NCI-H2171 treated with DMSO at 0.1 percent for 48 hours (cell line): ENCODE measurements at regions not wholly inside any gene's neighbourhood (a gene's known extent, or its start where the extent isn't known, plus 50 kb on each side); places are given as distances from the start of the nearest gene placed in this dataset.
A peak's percentile ranks its signal among the peaks of the same experiment; 100 is the strongest.
"Not testable (repeated sequence)": the region's sequence is repeated elsewhere in the genome, so short reads cannot be mapped to it uniquely, and the experiment has no call there.

Source experiments
- DNase-seq: peaks from one replicate; lab custom pipeline; 2025; lab: John Stamatoyannopoulos, UW

DNA sequence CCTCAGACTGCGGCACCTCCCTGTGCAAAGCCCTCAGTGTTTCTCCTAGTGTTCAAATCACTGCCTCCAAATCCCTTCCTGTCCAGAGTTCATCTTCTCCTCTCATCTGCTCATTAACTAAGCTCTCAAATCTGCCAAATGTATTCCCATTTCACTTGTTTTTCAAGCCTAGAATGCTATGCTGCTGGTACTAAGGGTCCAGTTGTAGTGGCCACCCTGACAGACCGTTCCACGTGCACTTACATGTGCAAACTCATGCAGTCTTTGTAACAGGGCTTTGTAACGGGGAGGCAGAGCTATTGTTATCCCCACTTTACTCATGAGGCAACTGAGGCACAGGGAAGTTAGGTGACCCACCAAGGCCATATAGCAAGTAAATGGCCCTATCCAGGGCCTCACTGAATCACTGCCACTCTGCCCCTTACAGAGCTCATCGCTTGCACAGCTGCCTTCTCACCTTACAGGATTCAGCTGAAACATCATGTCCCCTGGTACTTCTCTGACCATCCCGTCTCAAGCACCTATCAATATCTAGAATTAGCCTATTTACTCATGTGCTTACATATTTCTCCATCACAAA is 153.0 kb upstream of the PDE1C start:
- no peak for DNase-seq

DNA sequence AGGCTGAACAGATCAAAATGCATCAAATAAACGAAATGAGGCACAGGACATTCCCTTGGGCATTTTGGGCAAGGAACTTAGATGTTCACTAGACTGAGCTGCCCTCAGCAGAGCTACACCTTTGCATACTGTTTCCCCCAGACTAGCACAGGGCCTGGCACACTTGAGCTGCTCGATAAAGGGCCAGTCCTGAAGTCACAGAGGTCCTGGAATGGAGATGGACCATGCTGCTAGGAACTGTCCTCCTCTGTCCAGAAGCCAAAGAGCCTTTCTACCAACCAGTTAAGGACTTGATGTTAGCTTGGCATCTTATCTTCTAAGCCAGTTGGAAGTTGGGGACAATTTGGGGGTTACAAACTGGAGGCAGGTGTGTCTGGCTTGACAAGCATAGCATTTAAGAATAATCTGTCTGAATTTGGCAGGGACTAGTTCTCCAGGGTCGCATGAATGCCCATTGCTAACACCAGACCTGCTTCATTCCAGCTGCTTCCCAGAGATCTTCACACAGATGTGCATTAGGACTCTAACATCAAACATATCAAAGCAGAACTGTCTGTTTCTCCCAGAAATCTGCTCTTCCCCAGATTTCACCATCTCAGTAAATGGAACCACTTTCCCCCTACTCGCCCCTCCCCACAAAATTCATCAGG is 152.2 kb upstream of the PDE1C start:
- DNase-seq, result no peak

DNA sequence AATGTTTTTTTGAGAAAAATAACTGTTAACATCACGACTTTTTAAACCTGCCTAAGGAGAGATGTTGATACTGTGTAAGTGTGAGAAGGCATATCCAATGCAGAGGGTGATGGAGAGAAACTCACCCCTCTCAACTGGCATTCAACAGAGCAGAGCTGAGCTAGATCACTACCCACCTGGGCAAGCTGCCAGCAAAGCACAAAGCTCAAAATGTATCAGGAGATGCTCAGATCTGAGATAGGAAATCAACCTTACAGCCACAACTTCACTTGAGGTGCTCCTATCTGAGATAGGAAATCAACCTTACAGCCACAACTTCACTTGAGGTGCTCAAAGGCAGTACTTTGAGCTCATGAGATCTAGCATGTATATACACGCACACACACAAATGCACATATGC is 151.5 kb upstream of the PDE1C start:
- DNase-seq, result peak; percentile 54

GRCh38 chr7:32221056-32221455 is 150.8 kb upstream of the PDE1C start:
- DNase-seq, result no peak

DNA sequence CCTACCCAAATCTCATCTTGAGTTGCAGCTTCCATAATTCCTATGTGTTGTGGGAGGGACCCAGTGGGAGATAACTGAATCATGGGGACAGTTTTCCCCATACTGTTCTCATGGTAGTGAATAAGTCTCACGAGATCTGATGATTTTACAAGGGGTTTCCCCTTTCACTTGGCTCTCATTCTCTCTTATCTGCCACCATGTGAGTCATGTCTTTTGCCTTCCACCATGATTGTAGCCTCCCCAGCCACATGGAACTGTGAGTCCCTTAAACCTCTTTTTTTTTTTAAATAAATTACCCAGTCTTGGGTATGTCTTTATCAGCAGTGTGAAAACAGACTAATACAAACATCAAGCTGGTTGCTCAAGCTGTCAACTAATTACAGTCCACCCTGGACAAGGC is 149.6 kb upstream of the PDE1C start:
- DNase-seq, result not testable (repeated sequence)

GRCh38 chr7:32219416-32219815 is 149.2 kb upstream of the PDE1C start:
- no peak for DNase-seq

DNA sequence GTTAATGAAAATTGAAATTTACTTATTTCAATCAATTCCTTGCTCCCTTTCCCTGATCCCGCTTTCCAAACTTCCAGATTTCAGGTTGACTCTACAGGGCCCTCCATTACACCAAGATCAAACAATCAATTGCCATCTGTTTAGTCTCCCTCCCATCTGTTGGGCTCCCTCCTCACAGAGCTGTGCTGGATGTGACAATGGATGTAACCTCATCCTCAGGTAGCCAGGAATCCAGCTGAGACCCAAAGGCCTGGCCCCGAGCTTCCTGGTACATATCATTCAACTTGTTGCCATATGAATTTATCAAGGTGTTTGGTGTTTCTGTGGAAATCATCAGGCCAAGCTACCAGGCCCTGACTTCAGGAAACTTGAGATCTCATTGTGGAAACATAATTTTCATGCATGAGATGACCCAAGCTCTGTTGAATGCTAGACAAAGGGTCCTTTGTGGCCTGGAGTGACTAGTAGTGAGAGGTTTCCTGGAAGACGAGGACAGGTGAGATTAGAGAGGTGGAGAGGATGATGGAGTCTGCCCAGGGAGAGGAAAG is 148.6 kb upstream of the PDE1C start:
- peak; percentile 96 for DNase-seq

DNA sequence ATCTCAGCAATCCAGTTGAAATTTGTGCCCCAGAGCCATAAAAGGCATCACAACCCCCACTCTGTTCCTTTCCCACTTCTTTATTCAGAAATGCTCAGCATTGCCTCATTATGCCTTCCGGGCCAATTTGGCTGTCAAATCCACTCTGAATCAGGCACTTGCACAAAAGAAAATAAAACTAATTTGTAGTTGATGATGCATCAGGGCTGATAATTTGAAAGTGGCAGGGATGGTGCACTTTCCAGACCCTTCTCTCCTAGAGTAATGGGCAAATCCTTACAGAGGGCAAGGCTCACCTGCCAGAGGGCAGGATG is 147.9 kb upstream of the PDE1C start:
- no peak for DNase-seq

- DNase-seq, result no peak
These were observed 147.3 kb upstream of the PDE1C start for GRCh38 chr7:32217341-32218153.

- DNase-seq, result no peak
These were observed 146.6 kb upstream of the PDE1C start for GRCh38 chr7:32216759-32217158.

DNA sequence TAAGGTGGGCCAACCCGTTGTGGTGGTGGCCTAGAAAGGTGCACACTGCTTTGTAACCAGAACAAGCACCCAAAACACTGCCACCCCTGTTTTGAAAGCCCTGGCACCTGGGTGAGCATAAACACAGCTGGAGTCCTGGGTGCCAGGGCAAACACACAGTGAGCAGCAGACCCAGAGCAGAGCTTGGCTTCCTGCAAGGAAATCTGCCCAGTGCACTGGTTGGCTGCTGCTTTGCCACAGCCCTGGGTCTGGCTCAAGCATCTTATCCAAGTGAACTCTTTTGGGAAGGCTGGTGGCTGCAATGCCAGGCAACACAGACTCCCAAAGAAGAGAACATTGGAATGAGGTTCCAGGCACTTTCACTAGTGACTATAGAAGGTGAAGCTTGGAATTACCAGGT is 145.5 kb upstream of the PDE1C start:
- no peak for DNase-seq

DNA sequence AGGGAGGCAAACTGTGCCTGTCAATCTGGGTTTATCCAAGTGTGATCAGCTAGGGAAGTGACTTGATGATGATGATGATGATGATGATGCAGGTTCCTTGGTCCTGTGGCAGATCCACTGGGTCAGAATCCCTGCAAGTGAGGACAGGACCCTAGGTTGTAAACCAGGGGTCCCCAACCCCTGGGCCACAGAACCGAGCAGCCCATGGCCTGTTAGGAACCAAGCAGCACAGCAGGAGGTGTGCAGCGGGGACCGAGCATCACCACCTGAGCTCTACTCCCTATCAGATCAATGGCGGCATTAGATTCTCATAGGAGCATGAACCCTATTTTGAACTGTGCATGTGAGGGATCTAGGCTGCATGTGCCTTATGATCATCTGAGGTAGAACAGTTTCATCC is 144.7 kb upstream of the PDE1C start:
- DNase-seq, result no peak

DNA sequence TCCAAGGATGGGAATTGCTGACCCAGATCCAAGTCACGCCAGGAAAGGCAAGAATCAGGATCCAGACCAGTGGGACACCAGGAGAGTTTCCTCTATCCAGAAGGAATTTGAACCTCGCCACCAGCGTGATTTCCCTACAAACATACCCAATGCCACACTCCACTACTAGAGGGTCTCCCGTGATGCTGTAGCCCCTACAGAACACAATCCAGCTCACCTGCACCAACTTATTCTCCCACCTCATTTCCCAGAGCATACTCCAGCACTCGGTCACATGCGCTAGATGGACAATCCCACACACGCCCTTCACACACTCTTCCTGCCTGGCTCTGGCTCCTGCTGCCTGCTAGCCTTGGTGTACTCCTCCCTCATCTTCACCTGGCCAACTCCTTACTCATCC is 142.1 kb upstream of the PDE1C start:
- DNase-seq, result no peak

GRCh38 chr7:32206987-32207386 is 136.8 kb upstream of the PDE1C start:
- no peak for DNase-seq

DNA sequence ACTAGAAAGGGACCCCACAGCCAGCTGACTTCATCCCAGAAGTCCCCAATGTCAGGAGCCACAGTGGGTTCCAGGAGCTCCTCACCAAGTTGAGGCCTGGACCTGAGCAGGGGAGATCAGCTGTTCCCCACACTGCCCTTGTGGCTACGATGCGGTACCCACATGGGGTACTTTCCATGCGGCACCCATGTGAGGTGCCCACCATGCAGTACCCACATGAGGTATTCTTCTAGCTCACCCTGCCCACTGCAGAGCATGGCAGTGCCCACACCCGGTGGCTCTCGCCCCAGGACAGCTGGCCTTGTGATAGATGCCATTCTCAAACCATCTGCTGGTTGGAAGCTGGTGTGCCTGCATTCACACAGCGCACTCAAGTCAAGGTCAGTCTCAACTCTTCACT is 136.3 kb upstream of the PDE1C start:
- no peak for DNase-seq

DNA sequence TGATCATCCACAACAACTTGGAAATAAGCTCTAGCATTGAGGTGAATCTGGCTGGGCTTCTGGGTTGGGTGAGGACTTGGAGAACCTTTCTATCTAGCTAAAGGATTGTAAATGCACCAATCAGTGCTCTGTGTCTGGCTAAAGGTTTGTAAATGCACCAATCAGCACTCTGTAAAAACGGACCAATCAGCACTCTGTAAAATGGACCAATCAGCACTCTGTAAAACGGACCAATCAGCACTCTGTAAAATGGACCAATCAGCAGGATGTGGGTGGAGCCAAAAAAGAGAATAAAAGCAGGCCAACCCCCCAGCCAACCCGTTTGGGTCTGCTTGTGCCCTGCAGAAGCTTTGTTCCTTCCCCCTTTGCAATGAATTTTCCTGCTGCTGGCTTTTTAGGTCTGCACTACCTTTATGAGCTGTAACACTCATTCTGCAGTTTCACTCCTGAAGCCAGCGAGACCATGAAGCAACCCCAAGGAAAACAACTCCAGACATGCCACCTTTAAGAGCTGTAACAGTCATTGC is 135.2 kb upstream of the PDE1C start:
- DNase-seq, result not testable (repeated sequence)

DNA sequence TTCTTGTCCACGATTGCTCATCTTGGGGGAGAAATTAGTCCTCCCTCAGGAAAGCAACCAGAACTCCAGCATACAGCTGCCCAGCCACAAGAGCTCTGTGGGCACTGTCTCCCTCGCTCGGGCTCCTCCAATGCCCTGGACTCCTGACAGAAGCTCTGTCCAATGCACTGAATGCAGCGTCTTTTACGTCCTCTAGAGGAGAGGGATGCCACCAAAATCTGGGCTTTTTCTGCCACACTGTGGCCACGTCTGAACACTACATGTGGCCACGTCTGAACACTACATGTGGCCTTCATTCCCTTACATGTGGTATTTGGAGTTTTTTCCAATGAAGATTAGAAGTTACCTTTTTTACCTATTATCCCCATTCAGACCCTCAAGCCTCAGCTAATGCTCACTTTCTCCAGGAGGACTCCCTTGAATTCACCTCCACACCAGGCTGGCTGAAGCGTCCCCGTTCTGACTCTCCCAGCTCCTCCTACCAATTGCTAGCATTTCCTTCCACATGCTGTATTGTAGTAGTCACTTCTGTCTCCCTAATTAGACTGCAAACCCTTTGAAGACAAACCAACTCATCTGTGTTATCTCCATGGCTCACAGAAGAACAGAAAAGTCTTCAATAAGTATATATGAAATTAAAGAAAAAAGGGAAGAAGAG is 134.3 kb upstream of the PDE1C start:
- DNase-seq, result peak; percentile 88

GRCh38 chr7:32200646-32201045 is 130.4 kb upstream of the PDE1C start:
- peak; percentile 80 for DNase-seq

DNA sequence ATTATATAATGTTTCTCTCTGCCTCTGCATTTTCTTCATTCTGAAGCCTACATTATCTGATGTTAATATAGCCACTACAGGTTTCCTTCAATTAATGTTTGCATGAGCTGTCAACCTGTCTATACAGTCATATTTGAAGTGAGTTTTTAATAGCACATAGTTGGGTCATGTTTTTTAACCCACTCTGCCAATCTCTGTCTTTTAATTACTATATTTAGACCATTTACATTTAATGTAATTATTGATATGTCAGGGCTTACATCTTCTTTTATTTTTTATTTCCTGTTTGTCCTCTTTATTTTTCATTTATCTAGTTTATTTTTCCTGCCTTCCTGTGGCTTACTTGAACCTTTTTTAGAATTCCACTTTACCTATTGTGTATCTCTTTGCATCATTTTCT is 124.3 kb upstream of the PDE1C start:
- no peak for DNase-seq

- DNase-seq, result no peak
These were observed 121.1 kb upstream of the PDE1C start for GRCh38 chr7:32191305-32191704.

DNA sequence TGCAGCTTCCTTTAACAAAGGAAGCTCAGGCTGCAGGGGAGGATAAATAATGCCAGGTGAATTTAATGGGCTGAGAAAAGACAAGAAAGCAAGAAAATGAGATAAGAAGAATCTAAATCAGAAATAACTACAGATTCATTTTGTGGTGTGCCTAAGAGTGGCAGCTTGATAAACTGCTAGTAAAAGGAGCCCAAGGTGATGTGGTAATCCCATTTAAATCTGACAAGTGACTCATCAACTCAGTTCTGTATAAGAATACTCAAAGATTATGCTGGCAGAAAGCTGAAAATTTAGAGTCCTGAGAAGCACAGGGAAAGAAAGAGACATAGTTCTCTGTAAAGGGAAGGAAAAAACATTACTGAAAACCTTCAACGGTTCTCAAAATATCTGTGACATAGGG is 109.4 kb upstream of the PDE1C start:
- no peak for DNase-seq

DNA sequence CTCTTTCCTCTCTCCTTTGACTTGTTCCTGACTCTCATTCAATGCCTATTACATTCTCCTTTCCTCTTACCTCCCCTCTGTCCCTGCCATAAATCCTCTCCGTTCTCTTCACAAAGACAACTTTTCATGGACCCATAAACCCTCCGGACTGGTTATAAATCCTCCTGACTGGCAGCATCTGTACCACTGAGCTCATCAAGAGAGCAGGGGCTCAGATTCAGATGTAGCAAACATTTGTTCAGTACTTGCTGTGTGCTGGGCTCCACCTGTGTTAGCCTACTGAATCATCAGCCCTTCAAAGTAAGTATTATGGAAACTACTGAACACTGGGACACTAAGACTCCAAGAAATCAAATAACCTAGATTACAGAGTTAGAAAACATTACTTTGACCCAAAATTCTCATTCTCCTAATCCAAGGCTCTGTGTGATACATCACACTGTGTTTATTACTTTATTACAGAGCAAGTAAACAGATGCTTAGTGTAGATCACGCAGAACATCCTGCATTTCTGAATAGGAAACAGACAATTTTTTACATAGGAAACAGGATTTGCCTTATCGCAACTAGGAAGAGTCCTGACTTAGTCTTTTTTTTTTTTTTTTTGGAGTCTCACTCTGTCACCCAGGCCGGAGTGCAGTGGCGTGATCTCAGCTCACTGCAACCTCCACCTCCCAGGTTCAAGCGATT is 108.6 kb upstream of the PDE1C start:
- no peak for DNase-seq
